ENCODE measurements at regions not wholly inside any gene's neighbourhood (a gene's known extent, or its start where the extent isn't known, plus 50 kb on each side); places are given as distances from the start of the nearest gene placed in this dataset.

DNA sequence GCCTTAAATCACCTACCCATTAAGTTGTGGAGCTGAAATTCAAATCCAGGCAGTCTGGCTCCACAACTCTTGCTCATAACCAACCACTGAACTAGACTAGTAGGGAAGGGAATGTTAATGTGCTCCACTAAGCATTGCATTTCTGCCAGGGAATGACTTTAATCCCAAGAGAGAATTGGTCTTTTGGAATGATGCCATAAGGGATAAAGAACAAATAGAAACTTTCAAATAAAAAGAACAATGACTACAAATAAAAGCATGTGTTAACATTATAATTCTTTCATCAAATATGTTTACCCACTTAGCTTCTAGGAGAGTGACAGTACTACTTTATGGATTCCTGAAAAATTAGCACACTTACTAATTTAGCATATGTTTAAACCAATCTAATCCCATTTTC, 905.9 kb downstream of the CENPC start:
- Histone ChIP-seq H3K79me2 (ENCODE audit: insufficient read depth) (no peaks in the 10 kb centered on the region), H3K9me3 (ENCODE audit: low read depth) (no peaks in the 10 kb centered on the region), H4K20me1 (ENCODE audit: insufficient read depth) (no peaks in the 10 kb centered on the region), H3F3A (ENCODE audit: insufficient read depth) (no peaks in the 10 kb centered on the region), H3K27me3 (replicated peaks; ENCODE audit: insufficient read depth) (no peaks in the 10 kb centered on the region), H3K4me2 (ENCODE audit: unreplicated experiment) (no peak overlapping the region), H3K27ac (no peak overlapping the region), H3K9me2 (ENCODE audit: insufficient read depth) (no peaks in the 10 kb centered on the region), H3K36me3 (ENCODE audit: low read depth) (no peaks in the 10 kb centered on the region), H2AFZ (no peak overlapping the region), H3K4me3 (no peak overlapping the region), H3K9ac (no peak overlapping the region), H3K4me1 (ENCODE audit: insufficient read depth) (no peaks in the 10 kb centered on the region)
- no peak for DNase-seq
- in situ Hi-C loops (cut with MboI): no loop called here
- TF ChIP-seq EZH2phosphoT487 (IDR thresholded peaks at IDR 0.05; ENCODE audit: insufficient read depth, low read depth) (no peak), EZH2 (IDR thresholded peaks at IDR 0.05; ENCODE audit: insufficient read depth, poor library complexity, severe bottlenecking) (no peak)

DNA sequence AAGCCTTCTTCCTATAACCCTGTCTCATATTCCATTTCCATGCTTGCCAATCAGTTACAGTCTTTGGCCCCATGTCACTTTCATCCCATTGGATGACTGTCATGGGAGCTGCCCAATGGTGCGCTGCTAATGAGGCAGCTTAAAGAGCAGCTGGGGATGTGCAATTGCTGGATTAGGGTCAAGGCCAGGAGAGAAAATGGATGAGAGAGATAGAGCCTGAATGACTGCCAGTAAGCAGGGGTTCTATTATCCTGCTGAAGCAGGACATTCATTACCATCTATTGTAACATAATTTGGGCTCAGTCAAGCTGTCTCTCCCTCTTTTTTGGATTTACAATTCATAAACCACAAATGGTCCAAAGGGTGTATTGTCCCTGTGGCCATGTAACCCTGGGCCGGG, 909.0 kb downstream of the CENPC start:
- TF ChIP-seq EZH2 (IDR thresholded peaks at IDR 0.05; ENCODE audit: insufficient read depth, poor library complexity, severe bottlenecking): no peak
- no peak for TF ChIP-seq EZH2phosphoT487 (IDR thresholded peaks at IDR 0.05; ENCODE audit: insufficient read depth, low read depth)
- in situ Hi-C loops (cut with MboI): no loop called here
- H3K4me3 ChIP-seq: no peak overlapping the region
- H3K9me3 ChIP-seq (ENCODE audit: low read depth): no peaks in the 10 kb centered on the region
- no peaks in the 10 kb centered on the region for H3K4me1 ChIP-seq (ENCODE audit: insufficient read depth)
- no peaks in the 10 kb centered on the region for H3F3A ChIP-seq (ENCODE audit: insufficient read depth)
- 26 to 32% methylated on average over 2 of the region's 2 CpGs for WGBS, 2 experiments (ENCODE audit: low coverage in 1 of 2, low lambda C conversion rate in 2 of 2, missing lambda C conversion rate in 2 of 2)
- H2AFZ ChIP-seq: no peak overlapping the region
- no peaks in the 10 kb centered on the region for H3K27me3 ChIP-seq (replicated peaks; ENCODE audit: insufficient read depth)
- DNase-seq: no peak
- no peaks in the 10 kb centered on the region for H3K9me2 ChIP-seq (ENCODE audit: insufficient read depth)
- no peak overlapping the region for H3K27ac ChIP-seq
- H3K9ac ChIP-seq: no peak overlapping the region
- no peaks in the 10 kb centered on the region for H3K79me2 ChIP-seq (ENCODE audit: insufficient read depth)
- H3K36me3 ChIP-seq (ENCODE audit: low read depth): no peaks in the 10 kb centered on the region
- H3K4me2 ChIP-seq (ENCODE audit: unreplicated experiment): no peak overlapping the region
- H4K20me1 ChIP-seq (ENCODE audit: insufficient read depth): no peaks in the 10 kb centered on the region

- in situ Hi-C loops (cut with MboI): no loop called here
Observed at GRCh38 chr4:66633477-66633876, 911.8 kb downstream of the CENPC start.

DNA sequence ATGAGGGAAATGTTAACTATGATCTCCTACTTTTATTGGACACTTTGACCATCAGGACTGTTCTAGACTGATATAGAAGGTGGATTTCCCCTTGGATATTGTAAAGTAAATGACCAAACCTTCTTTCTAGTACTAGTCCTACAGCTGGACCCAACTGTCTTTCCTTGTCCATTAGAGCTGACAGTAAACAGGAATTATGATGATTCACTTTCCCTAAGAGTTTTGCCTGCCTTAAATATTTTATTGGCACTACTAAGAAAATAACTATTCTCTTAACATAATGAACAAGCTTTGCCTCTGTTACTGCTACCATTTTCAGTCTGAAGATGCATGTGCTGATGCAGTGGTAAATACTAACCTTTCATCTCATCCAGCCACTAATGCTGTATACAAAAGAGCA, 915.4 kb downstream of the CENPC start:
- H3K4me3 ChIP-seq: no peak overlapping the region
- in situ Hi-C loops (cut with MboI): no loop called here
- no peaks in the 10 kb centered on the region for H3K79me2 ChIP-seq (ENCODE audit: insufficient read depth)
- H3K27me3 ChIP-seq (replicated peaks; ENCODE audit: insufficient read depth): no peaks in the 10 kb centered on the region
- H3F3A ChIP-seq (ENCODE audit: insufficient read depth): no peaks in the 10 kb centered on the region
- no peak overlapping the region for H3K4me2 ChIP-seq (ENCODE audit: unreplicated experiment)
- H2AFZ ChIP-seq: no peak overlapping the region
- no peaks in the 10 kb centered on the region for H3K4me1 ChIP-seq (ENCODE audit: insufficient read depth)
- no peak overlapping the region for H3K27ac ChIP-seq
- no peaks in the 10 kb centered on the region for H3K36me3 ChIP-seq (ENCODE audit: low read depth)
- H3K9me2 ChIP-seq (ENCODE audit: insufficient read depth): no peaks in the 10 kb centered on the region
- DNase-seq: no peak
- no peaks in the 10 kb centered on the region for H3K9me3 ChIP-seq (ENCODE audit: low read depth)
- no peaks in the 10 kb centered on the region for H4K20me1 ChIP-seq (ENCODE audit: insufficient read depth)
- TF ChIP-seq EZH2 (IDR thresholded peaks at IDR 0.05; ENCODE audit: insufficient read depth, poor library complexity, severe bottlenecking): no peak
- no peak for TF ChIP-seq EZH2phosphoT487 (IDR thresholded peaks at IDR 0.05; ENCODE audit: insufficient read depth, low read depth)
- no peak overlapping the region for H3K9ac ChIP-seq

More at GRCh38 chr4:66633477-66633876, 911.8 kb downstream of the CENPC start:
- no peak for DNase-seq
- no peak for TF ChIP-seq EZH2 (IDR thresholded peaks at IDR 0.05; ENCODE audit: insufficient read depth, poor library complexity, severe bottlenecking)
- TF ChIP-seq EZH2phosphoT487 (IDR thresholded peaks at IDR 0.05; ENCODE audit: insufficient read depth, low read depth): no peak
- Histone ChIP-seq H3K4me1 (ENCODE audit: insufficient read depth) (no peaks in the 10 kb centered on the region), H3K9me3 (ENCODE audit: low read depth) (no peaks in the 10 kb centered on the region), H3F3A (ENCODE audit: insufficient read depth) (no peaks in the 10 kb centered on the region), H3K27ac (no peak overlapping the region), H3K9me2 (ENCODE audit: insufficient read depth) (no peaks in the 10 kb centered on the region), H3K4me3 (no peak overlapping the region), H3K9ac (no peak overlapping the region), H4K20me1 (ENCODE audit: insufficient read depth) (no peaks in the 10 kb centered on the region), H3K36me3 (ENCODE audit: low read depth) (no peaks in the 10 kb centered on the region), H3K4me2 (ENCODE audit: unreplicated experiment) (no peak overlapping the region), H2AFZ (no peak overlapping the region), H3K79me2 (ENCODE audit: insufficient read depth) (no peaks in the 10 kb centered on the region), H3K27me3 (replicated peaks; ENCODE audit: insufficient read depth) (no peaks in the 10 kb centered on the region)
- 6 to 12% methylated on average over 2 of the region's 2 CpGs for WGBS, 2 experiments (ENCODE audit: low coverage in 1 of 2, low lambda C conversion rate in 2 of 2, missing lambda C conversion rate in 2 of 2)

DNA sequence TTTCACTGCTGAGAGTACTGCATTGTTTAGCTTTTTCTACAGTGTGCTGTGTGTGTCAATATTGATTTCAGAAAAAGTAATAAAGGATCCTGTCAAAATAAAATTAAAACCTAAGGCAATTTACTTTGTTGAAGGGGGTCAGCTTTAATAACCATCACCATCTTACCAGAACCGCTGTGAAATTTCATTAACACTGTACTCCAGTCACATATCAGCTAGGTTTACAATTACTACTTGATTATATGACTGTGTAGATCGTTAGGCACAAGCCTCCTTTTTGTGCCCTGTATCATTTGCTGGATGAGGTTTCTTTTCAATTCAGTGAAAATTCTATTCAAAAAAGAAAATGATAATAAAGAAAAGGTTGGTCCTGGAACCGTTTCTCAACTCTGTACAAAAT, 917.2 kb downstream of the CENPC start:
- H3K9me2 ChIP-seq (ENCODE audit: insufficient read depth): no peaks in the 10 kb centered on the region
- no peaks in the 10 kb centered on the region for H3K79me2 ChIP-seq (ENCODE audit: insufficient read depth)
- no peaks in the 10 kb centered on the region for H4K20me1 ChIP-seq (ENCODE audit: insufficient read depth)
- no peak overlapping the region for H3K4me3 ChIP-seq
- H3K27ac ChIP-seq: no peak overlapping the region
- H3F3A ChIP-seq (ENCODE audit: insufficient read depth): no peaks in the 10 kb centered on the region
- H3K27me3 ChIP-seq (replicated peaks; ENCODE audit: insufficient read depth): no peaks in the 10 kb centered on the region
- H3K9ac ChIP-seq: no peak overlapping the region
- no peaks in the 10 kb centered on the region for H3K4me1 ChIP-seq (ENCODE audit: insufficient read depth)
- H3K9me3 ChIP-seq (ENCODE audit: low read depth): no peaks in the 10 kb centered on the region
- WGBS, 2 experiments (ENCODE audit: low coverage in 1 of 2, low lambda C conversion rate in 2 of 2, missing lambda C conversion rate in 2 of 2): 2 to 3% methylated on average over 3 of the region's 3 CpGs
- H3K4me2 ChIP-seq (ENCODE audit: unreplicated experiment): no peak overlapping the region
- TF ChIP-seq EZH2phosphoT487 (IDR thresholded peaks at IDR 0.05; ENCODE audit: insufficient read depth, low read depth) (no peak), EZH2 (IDR thresholded peaks at IDR 0.05; ENCODE audit: insufficient read depth, poor library complexity, severe bottlenecking) (no peak)
- no peaks in the 10 kb centered on the region for H3K36me3 ChIP-seq (ENCODE audit: low read depth)
- no peak for DNase-seq
- in situ Hi-C loops (cut with MboI): no loop called here
- H2AFZ ChIP-seq: no peak overlapping the region

All from GM23248 (cell line).